ENCODE measurements at regions not wholly inside any gene's neighbourhood (a gene's known extent, or its start where the extent isn't known, plus 50 kb on each side); places are given as distances from the start of the nearest gene placed in this dataset.
"Not testable (repeated sequence)": the region's sequence is repeated elsewhere in the genome, so short reads cannot be mapped to it uniquely, and the experiment has no call there.

DNA sequence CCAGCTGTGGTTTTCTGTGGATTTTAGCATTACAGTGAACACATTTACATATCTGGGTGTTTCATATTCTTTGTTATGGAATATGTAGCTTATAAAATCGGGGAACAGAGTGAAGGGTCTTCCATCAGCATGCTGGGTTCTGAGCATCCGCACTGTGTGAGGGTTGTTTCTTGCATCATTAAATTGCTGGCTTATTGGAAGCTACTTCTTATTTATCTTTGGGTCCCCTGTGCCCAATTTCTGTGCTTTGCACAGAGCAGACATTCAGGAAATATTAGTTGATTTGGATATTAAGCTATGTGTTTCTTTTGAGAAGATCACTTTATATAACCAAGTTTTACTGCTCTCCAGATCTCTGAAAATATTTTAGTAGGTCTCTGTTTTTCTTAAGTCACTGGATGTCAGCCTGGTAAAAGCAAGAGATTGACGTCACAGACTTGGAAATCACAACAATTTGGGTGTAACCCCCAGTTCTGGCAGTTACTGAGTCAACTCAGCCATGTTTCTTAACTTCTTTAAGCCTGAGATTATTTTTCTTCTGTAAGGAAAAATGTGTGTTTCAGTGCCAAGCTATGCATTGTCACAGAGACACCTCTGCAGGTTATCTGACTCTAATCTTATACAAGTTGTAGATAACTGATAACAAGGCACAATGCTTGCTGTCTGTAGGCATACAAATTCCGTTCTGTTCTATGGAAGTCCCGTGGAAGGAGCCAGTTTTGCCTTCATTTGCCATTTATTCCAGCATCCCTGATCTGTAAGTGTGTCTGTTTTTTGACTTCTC, 258.3 kb upstream of the KAZN start:
- H3K27me3 Mint-ChIP-seq = peaks cover 10% of the 10 kb centered on the region
- no peak overlapping the region for H3K27ac Mint-ChIP-seq
- no peaks in the 10 kb centered on the region for H3K36me3 Mint-ChIP-seq
- peaks cover 12% of the 10 kb centered on the region for H3K4me1 Mint-ChIP-seq (ENCODE audit: low read depth)
- H3K9me3 Mint-ChIP-seq (ENCODE audit: low read depth) = no peaks in the 10 kb centered on the region
- no peak overlapping the region for H3K4me3 Mint-ChIP-seq

DNA sequence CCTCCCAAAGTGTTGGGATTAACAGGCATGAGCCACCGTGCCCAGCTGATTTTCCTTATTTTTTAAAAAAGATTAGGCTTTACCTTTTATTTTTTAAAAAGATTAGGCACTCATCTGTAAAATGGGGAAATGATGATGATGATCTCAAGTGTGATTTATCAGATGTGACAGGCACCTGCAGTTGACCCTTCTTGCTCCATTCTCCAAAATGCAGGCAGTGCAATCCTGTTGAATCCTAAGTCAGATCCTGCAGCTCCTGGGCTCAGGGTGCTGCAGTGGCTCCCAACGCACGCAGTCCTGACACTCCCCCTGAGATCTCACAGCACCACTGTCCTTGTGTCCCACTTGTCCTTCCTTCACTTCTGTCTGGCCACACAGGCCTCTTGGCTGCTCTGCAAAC, 257.3 kb upstream of the KAZN start:
- H3K27me3 Mint-ChIP-seq = peaks cover 10% of the 10 kb centered on the region
- no peaks in the 10 kb centered on the region for H3K9me3 Mint-ChIP-seq (ENCODE audit: low read depth)
- peaks cover 4% of the 10 kb centered on the region for H3K4me1 Mint-ChIP-seq (ENCODE audit: low read depth)
- H3K36me3 Mint-ChIP-seq = no peaks in the 10 kb centered on the region
- H3K4me3 Mint-ChIP-seq = no peak overlapping the region
- H3K27ac Mint-ChIP-seq = no peak overlapping the region

DNA sequence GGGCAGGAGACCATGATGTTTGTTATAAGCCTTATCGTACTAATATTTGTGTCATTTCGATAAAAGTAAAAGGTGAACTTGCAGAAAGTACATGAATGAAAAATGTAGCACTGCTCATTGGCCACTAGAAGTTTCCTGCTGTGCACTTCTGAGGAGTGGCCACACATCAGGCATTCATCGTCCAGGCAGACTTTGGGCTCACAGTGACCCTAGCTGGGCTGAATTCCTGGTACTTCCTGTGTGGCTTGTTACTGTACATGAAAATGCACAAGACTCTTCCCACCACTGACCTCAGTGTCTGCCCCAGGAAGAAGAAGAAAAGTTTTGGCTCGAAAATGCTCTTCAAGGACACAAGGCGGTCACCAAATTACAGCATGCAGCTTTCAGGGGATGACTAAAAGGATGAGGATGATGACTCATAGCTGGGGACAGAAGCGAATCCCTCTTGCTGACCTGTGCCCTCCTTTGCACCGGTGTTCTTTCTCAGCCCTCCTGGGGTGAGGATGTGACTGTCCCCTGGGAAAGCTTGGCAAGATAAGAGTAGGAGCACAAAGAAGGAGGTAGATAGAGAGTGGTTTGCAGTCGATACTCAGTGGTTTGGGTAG, 252.4 kb upstream of the KAZN start:
- Mint-ChIP-seq H3K4me1 (ENCODE audit: low read depth) (no peaks in the 10 kb centered on the region), H3K4me3 (no peak overlapping the region), H3K9me3 (ENCODE audit: low read depth) (no peaks in the 10 kb centered on the region), H3K36me3 (peaks cover 2% of the 10 kb centered on the region), H3K27me3 (peaks cover 10% of the 10 kb centered on the region), H3K27ac (no peak overlapping the region)

DNA sequence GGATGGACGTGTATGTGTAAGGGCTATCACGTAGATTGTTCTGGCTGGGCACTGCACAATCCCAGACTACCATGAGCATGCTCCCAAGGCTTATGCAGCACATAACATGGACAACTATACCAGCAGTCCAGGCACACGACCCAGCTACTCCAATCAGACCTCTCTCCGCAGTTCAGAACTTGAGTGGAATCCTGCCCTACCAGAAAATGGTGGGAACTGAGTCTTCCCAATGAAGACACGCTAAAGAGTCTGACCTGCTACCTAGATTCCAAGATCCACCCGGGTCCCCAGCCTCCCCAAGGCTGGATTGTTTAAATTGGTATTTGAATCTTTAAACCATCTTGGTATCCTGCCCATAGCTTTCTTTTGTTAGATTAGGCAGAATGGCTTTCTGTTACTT, 251.3 kb upstream of the KAZN start:
- H3K27ac Mint-ChIP-seq = no peak overlapping the region
- no peak overlapping the region for H3K4me3 Mint-ChIP-seq
- peaks cover 3% of the 10 kb centered on the region for H3K9me3 Mint-ChIP-seq (ENCODE audit: low read depth)
- H3K36me3 Mint-ChIP-seq = peaks cover 2% of the 10 kb centered on the region
- H3K27me3 Mint-ChIP-seq = peaks cover 6% of the 10 kb centered on the region
- H3K4me1 Mint-ChIP-seq (ENCODE audit: low read depth) = no peaks in the 10 kb centered on the region

DNA sequence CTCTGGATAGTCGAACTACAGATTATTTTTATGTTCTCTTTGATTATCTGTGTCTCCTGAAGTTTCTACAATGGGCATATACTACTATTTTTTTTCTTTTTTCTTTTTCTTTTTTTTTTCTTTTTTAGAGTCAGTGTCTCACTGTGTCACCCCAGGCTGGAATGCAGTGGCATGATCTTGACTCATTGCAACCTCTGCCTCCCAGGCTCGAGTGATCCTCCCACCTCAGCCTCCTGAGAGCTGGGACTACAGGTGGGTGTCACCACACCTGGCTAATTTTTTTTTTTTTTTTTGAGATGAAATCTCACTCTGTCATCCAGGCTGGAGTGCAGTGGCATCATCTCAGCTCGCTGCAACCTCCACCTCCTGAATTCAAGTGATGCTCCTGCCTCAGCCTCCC, 250.7 kb upstream of the KAZN start:
- no peak overlapping the region for H3K27ac Mint-ChIP-seq
- peaks cover 3% of the 10 kb centered on the region for H3K27me3 Mint-ChIP-seq
- no peak overlapping the region for H3K4me3 Mint-ChIP-seq
- H3K9me3 Mint-ChIP-seq (ENCODE audit: low read depth) = peaks cover 3% of the 10 kb centered on the region
- H3K4me1 Mint-ChIP-seq (ENCODE audit: low read depth) = no peaks in the 10 kb centered on the region
- H3K36me3 Mint-ChIP-seq = peaks cover 2% of the 10 kb centered on the region

DNA sequence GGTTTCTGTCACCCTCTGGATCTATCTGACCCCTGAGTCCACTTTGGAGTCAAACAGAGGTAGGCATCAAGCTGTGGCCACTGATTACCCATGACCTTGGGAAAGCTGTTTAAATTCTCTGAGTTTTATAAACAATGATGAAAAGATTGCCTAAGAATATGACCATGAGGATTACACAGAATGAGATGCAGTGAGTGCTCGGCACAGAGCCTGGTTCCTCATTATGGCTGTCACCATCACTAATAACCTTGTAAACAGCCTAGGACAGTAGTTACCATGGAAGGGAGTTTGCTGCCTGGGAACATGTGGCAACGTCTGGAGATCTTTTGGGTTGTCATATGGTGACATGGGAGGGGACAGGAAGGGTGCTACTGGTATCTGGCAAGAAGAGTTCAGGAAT, 248.3 kb upstream of the KAZN start:
- peaks cover 3% of the 10 kb centered on the region for H3K9me3 Mint-ChIP-seq (ENCODE audit: low read depth)
- no peak overlapping the region for H3K4me3 Mint-ChIP-seq
- H3K36me3 Mint-ChIP-seq = peaks cover 2% of the 10 kb centered on the region
- H3K4me1 Mint-ChIP-seq (ENCODE audit: low read depth) = no peaks in the 10 kb centered on the region
- H3K27me3 Mint-ChIP-seq = peaks cover 2% of the 10 kb centered on the region
- H3K27ac Mint-ChIP-seq = no peak overlapping the region

DNA sequence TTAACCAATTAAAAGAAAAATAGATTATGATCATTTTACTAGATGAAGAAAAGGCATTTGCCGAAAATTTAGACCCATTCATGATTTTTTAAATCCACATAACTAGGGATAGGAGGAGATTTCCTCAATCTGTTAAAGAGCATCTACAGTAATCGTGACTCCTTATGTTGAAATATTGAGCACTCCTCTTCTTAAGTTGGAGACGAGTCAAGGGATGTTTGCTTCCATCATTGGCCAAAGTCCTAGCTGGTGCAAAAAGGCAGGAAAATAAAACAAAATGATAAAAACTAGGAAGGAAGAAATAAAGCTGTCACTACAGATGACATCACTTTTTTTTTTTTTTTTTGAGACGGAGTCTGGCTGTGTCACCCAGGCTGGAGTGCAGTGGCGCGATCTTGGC, 245.6 kb upstream of the KAZN start:
- Mint-ChIP-seq H3K4me1 (ENCODE audit: low read depth) (no peaks in the 10 kb centered on the region), H3K36me3 (peaks cover 2% of the 10 kb centered on the region), H3K9me3 (ENCODE audit: low read depth) (peaks cover 15% of the 10 kb centered on the region), H3K27me3 (peaks cover 2% of the 10 kb centered on the region), H3K27ac (no peak overlapping the region), H3K4me3 (no peak overlapping the region)

DNA sequence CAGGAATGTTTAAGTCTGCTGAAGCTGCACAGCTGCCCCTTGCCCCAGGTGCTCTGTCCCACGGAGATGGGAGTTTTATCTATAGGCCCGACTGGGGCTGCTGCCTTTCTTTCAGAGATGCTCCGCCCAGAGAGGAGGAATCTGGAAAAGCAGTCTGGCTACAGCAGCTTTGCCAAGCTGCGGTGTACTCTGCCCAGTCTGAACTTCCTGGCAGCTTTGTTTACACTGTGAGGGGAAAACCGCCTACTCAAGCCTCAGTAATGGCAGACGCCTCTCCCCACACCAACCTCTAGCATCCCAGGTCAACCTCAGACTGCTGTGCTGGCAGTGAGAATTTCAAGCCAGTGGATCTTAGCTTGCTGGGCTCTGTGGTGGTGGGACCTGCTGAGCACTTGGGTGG, 237.5 kb upstream of the KAZN start:
- H3K9me3 Mint-ChIP-seq (ENCODE audit: low read depth) = peaks cover 11% of the 10 kb centered on the region
- not testable (repeated sequence) for H3K36me3 Mint-ChIP-seq; H3K4me3 Mint-ChIP-seq; H3K27ac Mint-ChIP-seq; H3K4me1 Mint-ChIP-seq (ENCODE audit: low read depth); H3K27me3 Mint-ChIP-seq

DNA sequence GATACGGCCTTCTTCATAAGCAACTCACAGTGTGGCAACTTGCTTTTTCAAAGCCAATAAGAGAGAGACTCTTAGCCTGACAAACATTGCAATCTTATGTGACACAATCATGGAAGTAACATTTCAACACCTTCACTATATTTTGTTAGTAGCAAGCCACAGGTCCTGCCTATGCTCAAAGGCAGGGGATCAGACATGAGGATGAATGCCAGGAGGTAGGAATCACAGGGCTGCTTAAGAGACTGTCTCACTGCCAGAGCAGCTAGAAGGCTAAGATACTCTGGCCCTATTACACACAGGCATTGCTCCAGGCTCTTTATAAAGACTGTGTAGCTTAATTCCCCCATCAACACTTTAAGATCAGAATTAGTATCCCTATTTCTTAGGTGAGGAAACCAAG, 236.2 kb upstream of the KAZN start:
- Mint-ChIP-seq H3K36me3 (no peaks in the 10 kb centered on the region), H3K4me3 (no peak overlapping the region), H3K9me3 (ENCODE audit: low read depth) (no peaks in the 10 kb centered on the region), H3K27ac (no peak overlapping the region), H3K4me1 (ENCODE audit: low read depth) (peaks cover 2% of the 10 kb centered on the region), H3K27me3 (peaks cover 1% of the 10 kb centered on the region)

DNA sequence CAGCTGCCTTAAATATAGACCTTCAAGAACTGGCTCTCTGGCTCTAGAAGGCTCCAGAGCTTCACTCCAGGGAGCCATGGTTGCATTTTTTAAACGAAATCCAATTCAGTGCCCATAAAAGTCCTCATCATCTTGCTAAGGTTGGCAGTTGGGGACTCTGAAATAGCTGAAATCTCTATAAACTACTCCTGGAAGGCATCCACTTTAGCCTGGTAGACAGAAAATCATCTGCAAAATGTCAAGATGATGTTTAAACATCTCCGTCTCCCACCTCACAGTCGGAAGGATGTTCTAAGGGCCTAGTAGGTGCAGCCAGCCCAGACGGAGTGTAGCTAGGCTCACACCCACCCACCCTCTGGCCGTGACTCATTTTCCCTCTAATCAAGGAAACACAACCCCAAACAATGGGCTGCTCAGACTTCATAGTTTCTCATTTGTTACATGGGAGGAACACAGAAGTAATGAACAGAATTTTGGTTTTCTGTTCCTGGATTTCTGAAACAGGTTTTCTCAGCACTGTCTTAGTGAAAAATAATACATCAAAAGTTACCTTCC, 235.4 kb upstream of the KAZN start:
- peaks cover 2% of the 10 kb centered on the region for H3K4me1 Mint-ChIP-seq (ENCODE audit: low read depth)
- no peak overlapping the region for H3K27ac Mint-ChIP-seq
- no peaks in the 10 kb centered on the region for H3K9me3 Mint-ChIP-seq (ENCODE audit: low read depth)
- H3K36me3 Mint-ChIP-seq = no peaks in the 10 kb centered on the region
- no peak overlapping the region for H3K4me3 Mint-ChIP-seq
- H3K27me3 Mint-ChIP-seq = peaks cover 1% of the 10 kb centered on the region

DNA sequence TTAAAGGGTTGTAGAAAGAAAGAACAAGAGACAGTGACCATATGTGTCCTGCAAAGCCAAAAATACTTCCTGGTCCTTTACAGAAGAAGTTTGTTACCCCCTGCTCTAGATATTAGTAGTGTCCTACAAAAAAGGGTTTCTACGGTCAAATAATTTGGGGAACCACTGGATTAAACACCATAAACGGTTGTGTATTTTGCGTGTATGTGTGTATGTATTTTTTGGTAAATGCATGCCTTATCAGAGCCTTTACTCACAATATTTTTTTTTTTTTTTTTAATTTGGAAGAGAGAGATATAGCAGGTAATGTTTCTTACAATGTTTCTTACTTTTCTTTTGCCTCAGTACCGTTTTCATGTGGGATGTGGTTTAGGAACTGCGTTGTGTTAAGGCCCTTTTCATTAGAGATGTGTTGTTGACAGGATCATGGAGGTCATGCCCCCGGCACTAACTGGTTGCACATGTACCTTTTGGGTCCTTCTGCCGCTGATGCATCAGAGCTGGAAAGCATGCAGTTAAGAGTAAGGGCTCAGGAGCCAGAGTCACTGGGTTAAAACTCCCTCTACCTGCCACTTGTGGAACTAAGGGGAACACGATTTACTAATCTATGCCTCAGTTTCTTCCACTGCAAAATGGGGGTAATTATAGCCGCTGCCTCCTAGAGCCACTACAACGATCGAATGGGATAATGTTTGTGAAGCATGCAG, 234.6 kb upstream of the KAZN start:
- Mint-ChIP-seq H3K36me3 (no peaks in the 10 kb centered on the region), H3K27ac (no peak overlapping the region), H3K4me1 (ENCODE audit: low read depth) (peaks cover 2% of the 10 kb centered on the region), H3K27me3 (peaks cover 1% of the 10 kb centered on the region), H3K9me3 (ENCODE audit: low read depth) (no peaks in the 10 kb centered on the region), H3K4me3 (no peak overlapping the region)

DNA sequence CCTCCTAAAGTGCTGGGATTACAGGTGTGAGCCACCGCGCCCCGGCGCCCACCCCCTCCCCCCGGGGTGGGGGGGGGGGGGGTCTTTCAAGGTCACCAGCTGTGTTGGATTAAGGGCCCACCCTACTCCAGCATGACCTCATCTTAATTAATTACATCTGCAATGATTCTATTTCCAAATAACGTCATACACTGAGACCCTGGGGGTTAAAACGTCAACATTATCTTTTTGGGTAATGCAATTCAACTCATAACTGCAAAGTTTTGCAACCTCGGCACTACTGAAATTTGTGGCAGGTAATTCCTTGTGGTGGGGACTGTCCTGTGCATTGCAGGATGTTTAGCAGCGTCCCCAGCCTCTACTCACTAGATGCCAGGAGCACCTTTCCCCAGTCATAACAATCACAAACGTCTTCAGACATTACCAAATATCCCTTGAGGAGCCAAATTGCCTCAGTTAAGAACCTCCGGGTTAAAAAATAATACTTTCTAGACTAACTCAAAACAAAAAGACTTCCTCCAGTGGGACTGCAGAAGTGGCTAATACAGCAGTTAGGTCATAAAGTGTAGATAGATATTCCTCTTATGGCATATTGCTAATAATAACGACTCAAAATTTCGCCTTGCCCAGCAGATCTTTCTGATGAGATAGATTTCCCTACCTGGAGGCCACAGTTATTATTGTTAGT, 233.0 kb upstream of the KAZN start:
- H3K4me1 Mint-ChIP-seq (ENCODE audit: low read depth) = peaks cover 2% of the 10 kb centered on the region

DNA sequence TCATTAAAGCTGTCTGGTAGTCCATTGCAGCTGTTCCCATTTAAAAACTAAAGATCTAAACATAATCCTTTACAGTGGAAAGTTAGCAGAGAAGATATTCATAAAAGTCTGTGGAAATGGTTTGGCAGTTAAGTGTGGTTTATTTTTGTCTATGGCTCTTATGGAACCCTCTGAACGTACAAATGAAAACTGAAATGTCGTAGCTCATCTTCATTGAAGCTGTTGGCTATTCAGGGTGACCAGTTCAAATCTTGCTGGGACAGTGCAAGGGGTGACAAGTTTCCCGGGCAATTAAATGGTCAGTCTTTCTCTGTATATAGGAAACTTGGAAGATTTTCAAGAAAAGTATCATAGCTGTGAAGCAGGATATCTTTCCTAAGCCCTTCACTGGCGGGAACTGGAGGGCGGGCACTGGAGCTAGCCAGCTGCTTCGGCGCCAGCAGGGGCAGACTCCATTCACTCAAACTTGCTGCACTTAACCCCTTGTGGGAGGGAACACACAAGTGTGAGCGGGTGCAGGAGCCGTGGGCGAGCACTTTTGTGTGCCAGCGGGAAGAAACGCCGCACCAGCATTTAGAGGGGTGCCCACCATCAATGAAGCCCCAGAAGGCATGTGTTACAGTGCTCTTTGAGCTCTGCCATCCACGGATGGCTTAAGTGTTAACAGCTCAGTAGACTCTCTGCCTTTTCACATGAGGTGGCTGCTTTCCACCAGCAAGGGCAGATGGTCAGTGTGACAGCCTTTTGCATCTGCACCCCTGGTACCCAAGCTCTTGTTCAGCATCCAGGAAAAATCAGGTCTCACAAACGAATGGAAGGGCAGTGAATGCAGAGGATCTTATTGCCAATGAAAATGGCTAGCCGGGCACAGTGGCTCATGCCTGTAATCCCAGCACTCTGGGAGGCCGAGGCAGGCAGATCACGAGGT, 232.1 kb upstream of the KAZN start:
- H3K4me1 Mint-ChIP-seq (ENCODE audit: low read depth) = peaks cover 2% of the 10 kb centered on the region
- no peaks in the 10 kb centered on the region for H3K27me3 Mint-ChIP-seq
- no peaks in the 10 kb centered on the region for H3K9me3 Mint-ChIP-seq (ENCODE audit: low read depth)
- H3K36me3 Mint-ChIP-seq = no peaks in the 10 kb centered on the region
- H3K27ac Mint-ChIP-seq = no peak overlapping the region
- no peak overlapping the region for H3K4me3 Mint-ChIP-seq

More for the DNA sequence above, 233.0 kb upstream of the KAZN start:
- Mint-ChIP-seq H3K36me3 (no peaks in the 10 kb centered on the region), H3K4me3 (no peak overlapping the region), H3K9me3 (ENCODE audit: low read depth) (no peaks in the 10 kb centered on the region), H3K27me3 (no peaks in the 10 kb centered on the region), H3K27ac (no peak overlapping the region)

DNA sequence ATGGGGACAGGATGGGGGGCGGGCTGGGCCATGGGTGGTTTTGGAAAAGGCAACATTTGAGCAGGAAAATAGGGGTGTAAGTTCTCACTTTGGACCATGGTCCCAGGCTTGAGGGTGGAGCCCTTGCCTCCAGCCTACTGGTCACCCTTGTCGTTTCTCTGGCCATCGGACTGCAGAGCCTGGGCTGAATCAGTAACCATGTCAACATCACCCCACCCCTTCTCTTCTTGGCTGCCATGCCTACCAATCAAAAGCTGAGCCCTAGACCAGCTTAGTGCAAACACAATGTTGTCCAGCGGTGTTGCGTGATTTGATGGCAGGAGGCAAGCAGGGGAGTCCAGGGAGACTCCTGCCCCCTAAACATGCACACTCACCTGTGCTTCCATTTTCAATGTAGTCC, 231.0 kb upstream of the KAZN start:
- Mint-ChIP-seq H3K4me1 (ENCODE audit: low read depth) (peaks cover 2% of the 10 kb centered on the region), H3K27me3 (peaks cover 3% of the 10 kb centered on the region), H3K36me3 (no peaks in the 10 kb centered on the region), H3K4me3 (no peak overlapping the region), H3K27ac (no peak overlapping the region), H3K9me3 (ENCODE audit: low read depth) (no peaks in the 10 kb centered on the region)
